PC-3 (cell line): ENCODE measurements at regions not wholly inside any gene's neighbourhood (a gene's known extent, or its start where the extent isn't known, plus 50 kb on each side); places are given as distances from the start of the nearest gene placed in this dataset.

Source experiments
- ATAC-seq: fragments of 200-7000 bp; cut with Tn5 transposase; 2 replicates; pipeline ENCODE4 v1.9.1; 2020; ENCODE audit warnings: mild to moderate bottlenecking, moderate library complexity
- BruUV-seq: library from RNA; stranded (reverse); fragments of 400-500 nt; replicated peaks from 2 replicates; lab custom pipeline; 2021; lab: Mats Ljungman, UMichigan
- CTCF ChIA-PET: fragments of 300-600 bp; sonication (Branson Sonifier 250); formaldehyde crosslinking; loops from one replicate; lab custom pipeline; 2022; ENCODE audit warnings: antibody characterized with exemption; lab: Charles Lee
- POLR2A ChIA-PET: fragments of 300-600 bp; sonication (Branson Sonifier 250); formaldehyde crosslinking; loops from one replicate; lab custom pipeline; 2022; ENCODE audit warnings: antibody characterized with exemption; ENCODE audit not compliant: unreplicated experiment; lab: Charles Lee
- DNase-seq: peaks from one replicate; pipeline ENCODE4 v3.0.0-alpha.2; 2015
- H2AFZ ChIP-seq: fragments of 300-600 bp; sonication (generic); 2 replicates; pipeline ENCODE4 v1.6.0; 2016; ENCODE audit warnings: antibody characterized with exemption, low read length
- H3F3A ChIP-seq: fragments of 300-600 bp; sonication (generic); one replicate; pipeline ENCODE4 v1.6.0; 2017; ENCODE audit warnings: antibody characterized with exemption, low read length, control low read depth, mild to moderate bottlenecking; ENCODE audit not compliant: unreplicated experiment
- H3K27ac ChIP-seq: fragments of 300-600 bp; sonication (generic); 2 replicates; pipeline ENCODE4 v1.5.1; 2016; ENCODE audit warnings: mild to moderate bottlenecking, low read length
- H3K27me3 ChIP-seq: fragments of 300-600 bp; sonication (generic); 2 replicates; pipeline ENCODE4 v1.6.1; 2016; ENCODE audit warnings: low read length, mixed read lengths
- H3K36me3 ChIP-seq: fragments of 300-600 bp; sonication (generic); 2 replicates; pipeline ENCODE4 v1.6.1; 2016; ENCODE audit warnings: low read depth, mixed run types, low read length, mixed read lengths
- H3K4me1 ChIP-seq: fragments of 300-600 bp; sonication (generic); 2 replicates; pipeline ENCODE4 v1.5.1; 2016; ENCODE audit warnings: low read length; ENCODE audit not compliant: insufficient read depth
- H3K4me2 ChIP-seq: fragments of 300-600 bp; sonication (generic); 2 replicates; pipeline ENCODE4 v1.6.0; 2016; ENCODE audit warnings: low read length
- H3K4me3 ChIP-seq: fragments of 300-600 bp; sonication (generic); 2 replicates; pipeline ENCODE4 v1.5.1; 2016; ENCODE audit warnings: mild to moderate bottlenecking, low read length, mixed read lengths
- H3K79me2 ChIP-seq: fragments of 300-600 bp; sonication (generic); 2 replicates; pipeline ENCODE4 v1.6.1; 2017; ENCODE audit warnings: low read length, mixed read lengths
- H3K9ac ChIP-seq: fragments of 300-600 bp; sonication (generic); 2 replicates; pipeline ENCODE4 v1.6.0; 2016; ENCODE audit warnings: mild to moderate bottlenecking, low read length
- H3K9me2 ChIP-seq: fragments of 300-600 bp; sonication (generic); replicated peaks from 2 replicates; pipeline ENCODE4 v1.6.1; 2016; ENCODE audit warnings: mixed run types, low read length, mixed read lengths
- H3K9me3 ChIP-seq: fragments of 300-600 bp; sonication (generic); 2 replicates; pipeline ENCODE4 v1.6.1; 2016; ENCODE audit warnings: low read length, mixed read lengths
- H4K20me1 ChIP-seq: fragments of 300-600 bp; sonication (generic); 2 replicates; pipeline ENCODE4 v1.6.1; 2016; ENCODE audit warnings: low read length, mixed read lengths
- EZH2 ChIP-seq: fragments of 300-600 bp; sonication (generic); IDR thresholded peaks from one replicate; pipeline ENCODE4 v1.6.1; 2017; ENCODE audit warnings: antibody characterized with exemption, mild to moderate bottlenecking, low read length; ENCODE audit not compliant: unreplicated experiment
- EZH2phosphoT487 ChIP-seq: fragments of 300-600 bp; sonication (generic); IDR thresholded peaks from 2 replicates; pipeline ENCODE4 v1.6.1; 2018; ENCODE audit warnings: mild to moderate bottlenecking, antibody characterized with exemption, low read length, borderline replicate concordance
- intact Hi-C: fragments of 100-400 bp; cut with micrococcal nuclease; formaldehyde crosslinking; loops from 2 replicates; pipeline ENCODE4 v1.9.0; 2023
- TF ChIP-seq, protein P1 (sequence below): fragments of 300-600 bp; sonication (generic); conservative IDR thresholded peaks from 2 replicates; pipeline ENCODE4 v1.5.1; 2017; ENCODE audit warnings: antibody characterized with exemption, low read depth, mild to moderate bottlenecking, low read length

DNA sequence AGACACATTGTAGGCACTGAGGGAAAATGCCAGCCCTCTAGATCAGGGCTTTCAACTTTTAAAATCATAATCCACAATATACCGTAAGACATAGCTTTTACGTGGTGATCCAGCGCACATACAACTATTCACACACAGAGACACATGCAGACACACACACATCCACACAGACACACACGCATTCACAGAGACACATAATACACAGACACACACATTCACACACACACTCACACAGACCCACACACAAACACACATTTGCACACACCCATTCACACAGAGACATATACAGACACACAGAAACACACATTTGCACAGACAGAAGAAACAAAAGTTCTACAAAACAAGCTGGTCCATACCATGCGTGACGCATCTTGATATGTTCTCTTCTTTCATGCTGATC is 244.5 kb downstream of the RHOU start:
- intact Hi-C loops: no loop called here
- H3K4me3 ChIP-seq: no peak overlapping the region
- H3K79me2 ChIP-seq: no peaks in the 10 kb centered on the region
- H3K9me2 ChIP-seq: no peaks in the 10 kb centered on the region
- H3K4me2 ChIP-seq: no peak overlapping the region
- TF ChIP-seq EZH2phosphoT487 (no peak), EZH2 (no peak)
- TF ChIP-seq, protein P1, sequence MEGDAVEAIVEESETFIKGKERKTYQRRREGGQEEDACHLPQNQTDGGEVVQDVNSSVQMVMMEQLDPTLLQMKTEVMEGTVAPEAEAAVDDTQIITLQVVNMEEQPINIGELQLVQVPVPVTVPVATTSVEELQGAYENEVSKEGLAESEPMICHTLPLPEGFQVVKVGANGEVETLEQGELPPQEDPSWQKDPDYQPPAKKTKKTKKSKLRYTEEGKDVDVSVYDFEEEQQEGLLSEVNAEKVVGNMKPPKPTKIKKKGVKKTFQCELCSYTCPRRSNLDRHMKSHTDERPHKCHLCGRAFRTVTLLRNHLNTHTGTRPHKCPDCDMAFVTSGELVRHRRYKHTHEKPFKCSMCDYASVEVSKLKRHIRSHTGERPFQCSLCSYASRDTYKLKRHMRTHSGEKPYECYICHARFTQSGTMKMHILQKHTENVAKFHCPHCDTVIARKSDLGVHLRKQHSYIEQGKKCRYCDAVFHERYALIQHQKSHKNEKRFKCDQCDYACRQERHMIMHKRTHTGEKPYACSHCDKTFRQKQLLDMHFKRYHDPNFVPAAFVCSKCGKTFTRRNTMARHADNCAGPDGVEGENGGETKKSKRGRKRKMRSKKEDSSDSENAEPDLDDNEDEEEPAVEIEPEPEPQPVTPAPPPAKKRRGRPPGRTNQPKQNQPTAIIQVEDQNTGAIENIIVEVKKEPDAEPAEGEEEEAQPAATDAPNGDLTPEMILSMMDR: no peak
- no peaks in the 10 kb centered on the region for H4K20me1 ChIP-seq
- ATAC-seq (no peak), DNase-seq (no peak)
- H2AFZ ChIP-seq: no peak overlapping the region
- H3K27me3 ChIP-seq: peaks cover 86% of the 10 kb centered on the region
- H3F3A ChIP-seq: no peaks in the 10 kb centered on the region
- CTCF ChIA-PET: interaction anchor here (0.6 kb wide), 1 partner anchor 247 kb away, joined by 5 read pairs; no protein-coding TSS in a partner anchor
- no peak overlapping the region for H3K9ac ChIP-seq
- no peaks in the 10 kb centered on the region for H3K4me1 ChIP-seq
- no peaks in the 10 kb centered on the region for H3K36me3 ChIP-seq
- no peaks in the 10 kb centered on the region for H3K9me3 ChIP-seq
- BruUV-seq: no TSS peak
- H3K27ac ChIP-seq: no peak overlapping the region
- POLR2A ChIA-PET: no interaction called here

DNA sequence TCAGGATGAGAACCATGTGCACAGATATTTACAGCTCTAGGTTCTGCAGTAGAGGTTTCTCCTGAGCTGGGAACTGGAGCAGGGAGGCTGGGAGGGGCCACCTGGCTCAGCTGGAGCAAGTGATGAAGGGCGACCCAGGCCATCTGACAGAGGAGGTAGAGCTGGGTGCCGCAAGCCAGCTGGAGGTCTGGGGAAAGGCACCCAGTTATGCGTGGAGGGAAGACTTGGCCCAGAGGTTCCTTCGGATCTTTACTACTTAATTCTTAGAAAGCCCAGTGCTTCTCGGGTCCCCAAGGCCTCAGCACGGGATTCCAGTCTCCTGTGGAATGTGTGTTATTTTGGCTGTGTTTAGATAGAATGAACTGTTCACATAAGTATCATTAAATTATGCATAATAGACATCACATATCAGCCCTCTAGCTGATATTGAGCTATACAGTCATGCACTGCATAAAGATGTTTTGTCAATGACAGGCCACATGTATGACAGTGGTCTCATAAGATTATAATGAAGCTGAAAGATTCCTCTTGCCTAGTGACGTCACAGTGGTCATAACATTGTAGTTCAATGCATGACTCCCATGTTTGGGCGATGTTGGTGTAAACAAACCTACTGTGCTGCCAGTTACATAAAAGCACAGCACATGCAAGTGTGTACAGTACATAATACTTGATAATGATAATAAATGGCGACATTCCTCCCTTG is 245.1 kb downstream of the RHOU start:
- no peaks in the 10 kb centered on the region for H3K4me1 ChIP-seq
- H3K9me2 ChIP-seq: no peaks in the 10 kb centered on the region
- H3K27ac ChIP-seq: no peak overlapping the region
- H3K79me2 ChIP-seq: no peaks in the 10 kb centered on the region
- TF ChIP-seq EZH2 (no peak), EZH2phosphoT487 (no peak)
- TF ChIP-seq, protein P1: no peak
- no TSS peak for BruUV-seq
- H3K9me3 ChIP-seq: no peaks in the 10 kb centered on the region
- H3K9ac ChIP-seq: no peak overlapping the region
- ChIA-PET POLR2A (no interaction called here), CTCF (interaction anchor here (0.6 kb wide), 1 partner anchor 246 kb away, joined by 5 read pairs; no protein-coding TSS in a partner anchor)
- peaks cover 85% of the 10 kb centered on the region for H3K27me3 ChIP-seq
- DNase-seq (no peak), ATAC-seq (no peak)
- H3K4me2 ChIP-seq: no peak overlapping the region
- no peak overlapping the region for H3K4me3 ChIP-seq
- no peaks in the 10 kb centered on the region for H3F3A ChIP-seq
- no peak overlapping the region for H2AFZ ChIP-seq
- intact Hi-C loops: no loop called here
- no peaks in the 10 kb centered on the region for H4K20me1 ChIP-seq
- H3K36me3 ChIP-seq: no peaks in the 10 kb centered on the region

DNA sequence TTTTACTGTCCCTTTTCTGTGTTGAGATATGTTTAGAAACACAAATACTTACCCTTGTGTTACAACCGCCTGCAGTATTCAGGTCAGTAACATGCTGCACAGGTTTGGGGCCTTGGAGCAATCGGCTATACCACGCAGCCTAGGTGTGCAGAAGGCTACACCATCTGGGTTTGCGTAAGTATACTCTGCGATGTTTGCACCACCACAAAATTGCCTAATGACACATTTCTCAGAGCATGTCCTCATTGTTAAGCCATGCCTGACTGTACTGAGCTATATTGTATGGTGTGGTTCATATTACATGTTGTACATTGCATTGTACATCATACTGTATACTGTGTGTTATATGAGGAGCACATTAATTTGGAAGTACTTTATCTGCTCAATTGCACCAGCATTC is 247.4 kb downstream of the RHOU start:
- H3K36me3 ChIP-seq: no peaks in the 10 kb centered on the region
- no peaks in the 10 kb centered on the region for H3K4me1 ChIP-seq
- H3K9me2 ChIP-seq: no peaks in the 10 kb centered on the region
- H4K20me1 ChIP-seq: no peaks in the 10 kb centered on the region
- no peaks in the 10 kb centered on the region for H3K79me2 ChIP-seq
- H3K9ac ChIP-seq: no peak overlapping the region
- ChIA-PET POLR2A (no interaction called here), CTCF (no interaction called here)
- DNase-seq (no peak), ATAC-seq (no peak)
- no peak overlapping the region for H3K4me2 ChIP-seq
- no peaks in the 10 kb centered on the region for H3K9me3 ChIP-seq
- H3F3A ChIP-seq: no peaks in the 10 kb centered on the region
- intact Hi-C loops: no loop called here
- no TSS peak for BruUV-seq
- no peak overlapping the region for H2AFZ ChIP-seq
- H3K4me3 ChIP-seq: no peak overlapping the region
- H3K27me3 ChIP-seq: peaks cover 82% of the 10 kb centered on the region
- TF ChIP-seq EZH2 (no peak), EZH2phosphoT487 (no peak)
- TF ChIP-seq, protein P1: no peak
- H3K27ac ChIP-seq: no peak overlapping the region
